HEK293 (cell line): ENCODE measurements at regions not wholly inside any gene's neighbourhood (a gene's known extent, or its start where the extent isn't known, plus 50 kb on each side); places are given as distances from the start of the nearest gene placed in this dataset.

Source experiments
- ELK4 ChIP-seq: IDR thresholded peaks from 2 replicates; pipeline ENCODE4 v1.6.1; 2011; ENCODE audit warnings: mild to moderate bottlenecking, low read depth, low read length, borderline replicate concordance
- GLI4 ChIP-seq: fragments of 450-650 bp; formaldehyde crosslinking; IDR thresholded peaks from 2 replicates; pipeline ENCODE4 v1.5.1; 2016; ENCODE audit warnings: missing biosample characterization, missing genetic modification characterization
- GLIS1 ChIP-seq: fragments of 450-650 bp; formaldehyde crosslinking; IDR thresholded peaks from 2 replicates; pipeline ENCODE4 v1.5.1; 2016; ENCODE audit warnings: missing biosample characterization, missing genetic modification characterization
- INSM2 ChIP-seq: fragments of 450-650 bp; formaldehyde crosslinking; IDR thresholded peaks from 2 replicates; pipeline ENCODE4 v1.5.1; 2016; ENCODE audit warnings: missing biosample characterization, missing genetic modification characterization
- PBX3 ChIP-seq: sonication (generic); formaldehyde crosslinking; IDR thresholded peaks from 2 replicates; pipeline ENCODE4 v1.8.1; 2022; ENCODE audit warnings: mild to moderate bottlenecking, moderate library complexity, missing genetic modification reagents
- REST ChIP-seq: fragments of 450-650 bp; formaldehyde crosslinking; IDR thresholded peaks from 2 replicates; pipeline ENCODE4 v1.5.1; 2016; ENCODE audit warnings: missing biosample characterization, missing genetic modification characterization
- SALL2 ChIP-seq: fragments of 450-650 bp; formaldehyde crosslinking; IDR thresholded peaks from 2 replicates; pipeline ENCODE4 v1.5.0; 2017; ENCODE audit warnings: missing biosample characterization, mild to moderate bottlenecking, missing genetic modification characterization, borderline replicate concordance
- ZBTB44 ChIP-seq: fragments of 450-650 bp; IDR thresholded peaks from 2 replicates; pipeline ENCODE4 v1.5.1; 2018; ENCODE audit warnings: missing biosample characterization, mild to moderate bottlenecking, missing genetic modification characterization
- ZBTB48 ChIP-seq: fragments of 450-650 bp; formaldehyde crosslinking; IDR thresholded peaks from 2 replicates; pipeline ENCODE4 v1.5.1; 2016; ENCODE audit warnings: missing biosample characterization, missing genetic modification characterization
- ZNF155 ChIP-seq: fragments of 450-650 bp; formaldehyde crosslinking; IDR thresholded peaks from 2 replicates; pipeline ENCODE4 v1.5.1; 2016; ENCODE audit warnings: missing biosample characterization, missing genetic modification characterization
- ZNF211 ChIP-seq: fragments of 450-650 bp; formaldehyde crosslinking; IDR thresholded peaks from 2 replicates; pipeline ENCODE4 v1.5.1; 2016; ENCODE audit warnings: low read depth, missing biosample characterization, missing genetic modification characterization
- ZNF23 ChIP-seq: fragments of 450-650 bp; formaldehyde crosslinking; IDR thresholded peaks from 2 replicates; pipeline ENCODE4 v1.5.1; 2016; ENCODE audit warnings: missing biosample characterization, missing genetic modification characterization, borderline replicate concordance
- ZNF248 ChIP-seq: fragments of 450-650 bp; formaldehyde crosslinking; IDR thresholded peaks from 2 replicates; pipeline ENCODE4 v1.5.1; 2017; ENCODE audit warnings: missing biosample characterization, missing genetic modification characterization
- ZNF266 ChIP-seq: fragments of 450-650 bp; formaldehyde crosslinking; IDR thresholded peaks from 2 replicates; pipeline ENCODE4 v1.5.1; 2016; ENCODE audit warnings: missing biosample characterization, missing genetic modification characterization, low read depth
- ZNF274 ChIP-seq, 2 experiments: fragments of 200-500 bp in 1 of 2; fragments of 450-650 bp in 1 of 2; sonication (Bioruptor generic) in 1 of 2; formaldehyde crosslinking in 1 of 2; IDR thresholded peaks; 2 replicates each; pipeline versions ENCODE4 v1.5.1 to v1.6.1; 2014 to 2016; ENCODE audit warnings: borderline replicate concordance in 1 of 2, inconsistent platforms in 1 of 2, low read length in 1 of 2, missing biosample characterization in 1 of 2, missing genetic modification characterization in 1 of 2
- ZNF311 ChIP-seq: fragments of 450-650 bp; formaldehyde crosslinking; IDR thresholded peaks from 2 replicates; pipeline ENCODE4 v1.5.1; 2017; ENCODE audit warnings: missing biosample characterization, missing genetic modification characterization, borderline replicate concordance
- ZNF324 ChIP-seq: fragments of 450-650 bp; formaldehyde crosslinking; IDR thresholded peaks from 2 replicates; pipeline ENCODE4 v1.5.1; 2016; ENCODE audit warnings: missing biosample characterization, missing genetic modification characterization
- ZNF416 ChIP-seq: fragments of 450-650 bp; formaldehyde crosslinking; IDR thresholded peaks from 2 replicates; pipeline ENCODE4 v1.5.1; 2016; ENCODE audit warnings: missing biosample characterization, missing genetic modification characterization
- ZNF426 ChIP-seq: fragments of 450-650 bp; formaldehyde crosslinking; IDR thresholded peaks from 2 replicates; pipeline ENCODE4 v1.5.1; 2017; ENCODE audit warnings: missing biosample characterization, missing genetic modification characterization, mild to moderate bottlenecking, inconsistent platforms, moderate library complexity
- ZNF513 ChIP-seq: fragments of 450-650 bp; IDR thresholded peaks from 2 replicates; pipeline ENCODE4 v1.5.1; 2018; ENCODE audit warnings: missing biosample characterization, missing genetic modification characterization
- ZNF560 ChIP-seq: fragments of 450-650 bp; formaldehyde crosslinking; IDR thresholded peaks from 2 replicates; pipeline ENCODE4 v1.5.1; 2017; ENCODE audit warnings: missing biosample characterization, missing genetic modification characterization, borderline replicate concordance
- ZNF580 ChIP-seq: fragments of 450-650 bp; formaldehyde crosslinking; IDR thresholded peaks from 2 replicates; pipeline ENCODE4 v1.5.1; 2016; ENCODE audit warnings: missing biosample characterization, missing genetic modification characterization
- ZNF585B ChIP-seq: fragments of 450-650 bp; formaldehyde crosslinking; IDR thresholded peaks from 2 replicates; pipeline ENCODE4 v1.5.1; 2016; ENCODE audit warnings: missing biosample characterization, missing genetic modification characterization
- ZNF621 ChIP-seq: fragments of 450-650 bp; formaldehyde crosslinking; IDR thresholded peaks from 2 replicates; pipeline ENCODE4 v1.5.1; 2017; ENCODE audit warnings: missing biosample characterization, missing genetic modification characterization
- ZNF645 ChIP-seq: fragments of 450-650 bp; formaldehyde crosslinking; IDR thresholded peaks from 2 replicates; pipeline ENCODE4; 2016; ENCODE audit warnings: missing biosample characterization, missing genetic modification characterization
- ZNF785 ChIP-seq: fragments of 450-650 bp; formaldehyde crosslinking; IDR thresholded peaks from 2 replicates; pipeline ENCODE4 v1.5.1; 2016; ENCODE audit warnings: missing biosample characterization, missing genetic modification characterization
- ZNF830 ChIP-seq: fragments of 450-650 bp; IDR thresholded peaks from 2 replicates; pipeline ENCODE4 v1.5.0; 2018; ENCODE audit warnings: missing biosample characterization, missing genetic modification characterization, low read depth, mild to moderate bottlenecking, moderate library complexity

- TF ChIP-seq REST (tag by site-specific recombination) (peak; percentile 20; the same call in 1 of the 2 replicates), ZNF645 (tag by site-specific recombination) (no peak), ZNF560 (tag by site-specific recombination) (0 out of 2 replicates have a peak, but pooled peaks have one; percentile 5), GLIS1 (tag by site-specific recombination) (no peak), ZNF621 (tag by site-specific recombination) (peak; percentile 13; the same call in 1 of the 2 replicates), ZNF324 (tag by site-specific recombination) (no peak), ELK4 (no peak), ZNF426 (no peak), ZNF580 (tag by site-specific recombination) (0 out of 2 replicates have a peak, but pooled peaks have one; percentile 9), PBX3 (CRISPR knock-in tag) (no peak), ZNF248 (tag by site-specific recombination) (peak; percentile 84; the same call in 1 of the 2 replicates), ZNF266 (tag by site-specific recombination) (peak; percentile 6; the same call in 1 of the 2 replicates), ZNF416 (tag by site-specific recombination) (no peak), ZBTB44 (tag by site-specific recombination) (no peak), ZNF513 (peak; percentile 85), SALL2 (tag by site-specific recombination) (peak; percentile 26; the same call in 1 of the 2 replicates), ZNF830 (tag by site-specific recombination) (no peak), ZBTB48 (tag by site-specific recombination) (peak; percentile 23; the same call in 1 of the 2 replicates), ZNF155 (tag by site-specific recombination) (0 out of 2 replicates have a peak, but pooled peaks have one; percentile 29), ZNF23 (no peak), ZNF311 (tag by site-specific recombination) (peak; percentile 19; the same call in 1 of the 2 replicates), INSM2 (tag by site-specific recombination) (no peak), ZNF274 (IDR thresholded peaks at IDR 0.05; ENCODE audit: low read length) (no peak), ZNF274 (tag by site-specific recombination; IDR thresholded peaks at IDR 0.05; ENCODE audit: borderline replicate concordance) (no peak), ZNF585B (no peak), ZNF785 (0 out of 2 replicates have a peak, but pooled peaks have one; percentile 34), GLI4 (tag by site-specific recombination) (no peak), ZNF211 (tag by site-specific recombination) (0 out of 2 replicates have a peak, but pooled peaks have one; percentile 36)
Observed at GRCh38 chr4:1514612-1515011, 108.4 kb upstream of the NKX1-1 start (continued).
